Dendritic cell treated with granulocyte-macrophage colony-stimulating factor and Interleukin-4, amounts not matched to agents 40 ng/mL and 50 ng/mL, for 4 days (primary cell): ENCODE measurements at regions not wholly inside any gene's neighbourhood (a gene's known extent, or its start where the extent isn't known, plus 50 kb on each side); places are given as distances from the start of the nearest gene placed in this dataset.
"Not testable (repeated sequence)": the region's sequence is repeated elsewhere in the genome, so short reads cannot be mapped to it uniquely, and the experiment has no call there.

Experiments
- H3K27ac Mint-ChIP-seq: one replicate; pipeline ENCODE4 v1.8.0; 2022; ENCODE audit warnings: mild to moderate bottlenecking, mixed read lengths
- H3K27me3 Mint-ChIP-seq: one replicate; pipeline ENCODE4 v1.8.0; 2022; ENCODE audit warnings: mild to moderate bottlenecking, mixed read lengths
- H3K36me3 Mint-ChIP-seq: one replicate; pipeline ENCODE4 v1.8.0; 2022; ENCODE audit warnings: low read depth, mixed read lengths
- H3K4me1 Mint-ChIP-seq: one replicate; pipeline ENCODE4 v1.8.0; 2022; ENCODE audit warnings: low read depth, mixed read lengths
- H3K4me3 Mint-ChIP-seq: one replicate; pipeline ENCODE4 v1.8.0; 2022; ENCODE audit warnings: mild to moderate bottlenecking, moderate library complexity, mixed read lengths
- H3K9me3 Mint-ChIP-seq: one replicate; pipeline ENCODE4 v1.8.0; 2022; ENCODE audit warnings: mixed read lengths
- intact Hi-C: fragments of 100-400 bp; cut with micrococcal nuclease; formaldehyde crosslinking; loops from one replicate; pipeline ENCODE4 v1.15.0; 2022

- intact Hi-C loops: no loop called here
Measured at GRCh38 chr13:44796597-44797490, 192.4 kb downstream of the NUFIP1 start.

DNA sequence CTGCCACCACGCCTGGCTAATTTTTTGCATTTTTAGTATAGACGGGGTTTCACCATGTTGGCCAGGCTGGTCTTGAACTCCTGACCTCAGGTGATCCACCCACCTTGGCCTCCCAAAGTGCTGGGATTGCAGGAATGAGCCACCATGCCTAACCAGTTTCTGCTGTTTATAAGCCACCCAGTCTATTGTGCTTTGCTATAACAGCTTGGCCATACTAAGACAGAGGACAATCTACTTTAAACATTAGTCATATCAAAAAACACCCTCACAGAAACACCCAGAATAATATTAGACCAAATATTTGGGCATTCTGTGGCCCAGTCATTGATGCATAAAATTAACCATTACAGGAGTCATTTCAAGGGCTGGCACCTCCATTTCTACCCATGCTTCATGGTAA, 193.2 kb downstream of the NUFIP1 start:
- H3K36me3 Mint-ChIP-seq, H3K27me3 Mint-ChIP-seq, H3K27ac Mint-ChIP-seq, H3K4me3 Mint-ChIP-seq, H3K4me1 Mint-ChIP-seq, intact Hi-C loops: not testable (repeated sequence)
- H3K9me3 Mint-ChIP-seq: peaks cover 11% of the 10 kb centered on the region

More at GRCh38 chr13:44796597-44797490, 192.4 kb downstream of the NUFIP1 start:
- H3K27me3 Mint-ChIP-seq: no peaks in the 10 kb centered on the region
- H3K4me1 Mint-ChIP-seq: peaks cover 1% of the 10 kb centered on the region
- peaks cover 11% of the 10 kb centered on the region for H3K9me3 Mint-ChIP-seq
- no peaks in the 10 kb centered on the region for H3K36me3 Mint-ChIP-seq
- no peak overlapping the region for H3K4me3 Mint-ChIP-seq
- no peak overlapping the region for H3K27ac Mint-ChIP-seq

GRCh38 chr13:44795176-44795575, 194.1 kb downstream of the NUFIP1 start:
- Mint-ChIP-seq H3K4me1 (no peaks in the 10 kb centered on the region), H3K27me3 (no peaks in the 10 kb centered on the region), H3K27ac (no peak overlapping the region), H3K4me3 (no peak overlapping the region), H3K9me3 (peaks cover 11% of the 10 kb centered on the region), H3K36me3 (no peaks in the 10 kb centered on the region)
- intact Hi-C loops: no loop called here

- Mint-ChIP-seq H3K27me3 (peaks cover 2% of the 10 kb centered on the region), H3K9me3 (peaks cover 11% of the 10 kb centered on the region), H3K27ac (no peak overlapping the region), H3K4me1 (no peaks in the 10 kb centered on the region), H3K4me3 (no peak overlapping the region), H3K36me3 (no peaks in the 10 kb centered on the region)
- intact Hi-C loops: no loop called here
Measured at GRCh38 chr13:44792096-44792495, 197.2 kb downstream of the NUFIP1 start.

- peaks cover 5% of the 10 kb centered on the region for H3K4me1 Mint-ChIP-seq
- H3K36me3 Mint-ChIP-seq: no peaks in the 10 kb centered on the region
- peaks cover 2% of the 10 kb centered on the region for H3K27me3 Mint-ChIP-seq
- intact Hi-C loops: no loop called here
- H3K4me3 Mint-ChIP-seq: no peak overlapping the region
- peaks cover 11% of the 10 kb centered on the region for H3K9me3 Mint-ChIP-seq
- no peak overlapping the region for H3K27ac Mint-ChIP-seq
Measured at GRCh38 chr13:44790289-44790688, 199.0 kb downstream of the NUFIP1 start.

DNA sequence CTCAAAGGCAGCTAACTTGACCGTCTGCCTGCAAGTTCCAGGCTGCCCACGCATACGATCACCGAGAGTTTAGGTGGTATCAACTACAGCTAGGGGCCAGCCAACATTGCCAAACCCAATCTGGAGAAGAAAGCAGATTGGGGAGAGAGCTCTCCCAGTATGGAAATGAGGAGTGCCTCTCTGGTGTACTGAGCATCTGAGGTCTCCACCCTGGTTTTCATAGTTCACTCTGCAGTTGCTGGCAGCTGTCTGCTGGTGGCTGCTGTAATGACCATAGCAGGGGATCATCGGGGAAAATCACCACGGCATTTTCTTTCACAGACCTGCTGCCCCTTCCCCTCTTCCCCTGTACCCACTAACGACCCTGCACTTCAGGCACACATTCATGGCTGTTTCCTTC, 201.7 kb downstream of the NUFIP1 start:
- Mint-ChIP-seq H3K4me3 (no peak overlapping the region), H3K27me3 (peaks cover 2% of the 10 kb centered on the region), H3K9me3 (no peaks in the 10 kb centered on the region), H3K36me3 (no peaks in the 10 kb centered on the region), H3K27ac (no peak overlapping the region), H3K4me1 (peaks cover 5% of the 10 kb centered on the region)
- intact Hi-C loops: no loop called here

DNA sequence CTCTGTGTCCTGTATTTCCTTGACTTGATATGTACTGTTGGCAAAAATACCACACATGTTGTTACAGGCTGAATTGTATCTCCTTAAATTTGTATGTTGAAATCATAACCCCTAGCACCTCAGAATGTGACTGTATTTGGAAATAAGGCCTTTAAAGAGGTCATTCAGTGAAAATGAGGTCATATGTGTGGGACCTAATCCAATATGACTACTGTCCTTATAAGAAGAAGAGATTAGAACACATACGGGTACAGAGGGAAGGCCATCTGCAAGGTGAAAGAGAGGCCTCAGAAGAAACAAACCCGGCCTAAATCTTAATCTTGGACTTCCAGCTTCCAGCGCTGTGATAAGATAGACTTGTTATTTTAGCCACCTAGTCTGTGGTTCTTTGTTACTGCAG, 202.5 kb downstream of the NUFIP1 start:
- Mint-ChIP-seq H3K36me3 (no peaks in the 10 kb centered on the region), H3K27me3 (peaks cover 2% of the 10 kb centered on the region), H3K27ac (no peak overlapping the region), H3K9me3 (no peaks in the 10 kb centered on the region), H3K4me1 (peaks cover 5% of the 10 kb centered on the region), H3K4me3 (no peak overlapping the region)
- intact Hi-C loops: no loop called here

GRCh38 chr13:44785401-44785800, 203.9 kb downstream of the NUFIP1 start:
- peaks cover 5% of the 10 kb centered on the region for H3K4me1 Mint-ChIP-seq
- intact Hi-C loops: no loop called here
- no peak overlapping the region for H3K27ac Mint-ChIP-seq
- no peaks in the 10 kb centered on the region for H3K36me3 Mint-ChIP-seq
- no peaks in the 10 kb centered on the region for H3K9me3 Mint-ChIP-seq
- no peak overlapping the region for H3K4me3 Mint-ChIP-seq
- peaks cover 4% of the 10 kb centered on the region for H3K27me3 Mint-ChIP-seq

GRCh38 chr13:44784708-44785080, 204.6 kb downstream of the NUFIP1 start:
- no peak overlapping the region for H3K27ac Mint-ChIP-seq
- H3K9me3 Mint-ChIP-seq: no peaks in the 10 kb centered on the region
- peaks cover 5% of the 10 kb centered on the region for H3K4me1 Mint-ChIP-seq
- H3K36me3 Mint-ChIP-seq: no peaks in the 10 kb centered on the region
- H3K4me3 Mint-ChIP-seq: no peak overlapping the region
- H3K27me3 Mint-ChIP-seq: peaks cover 4% of the 10 kb centered on the region
- intact Hi-C loops: no loop called here

DNA sequence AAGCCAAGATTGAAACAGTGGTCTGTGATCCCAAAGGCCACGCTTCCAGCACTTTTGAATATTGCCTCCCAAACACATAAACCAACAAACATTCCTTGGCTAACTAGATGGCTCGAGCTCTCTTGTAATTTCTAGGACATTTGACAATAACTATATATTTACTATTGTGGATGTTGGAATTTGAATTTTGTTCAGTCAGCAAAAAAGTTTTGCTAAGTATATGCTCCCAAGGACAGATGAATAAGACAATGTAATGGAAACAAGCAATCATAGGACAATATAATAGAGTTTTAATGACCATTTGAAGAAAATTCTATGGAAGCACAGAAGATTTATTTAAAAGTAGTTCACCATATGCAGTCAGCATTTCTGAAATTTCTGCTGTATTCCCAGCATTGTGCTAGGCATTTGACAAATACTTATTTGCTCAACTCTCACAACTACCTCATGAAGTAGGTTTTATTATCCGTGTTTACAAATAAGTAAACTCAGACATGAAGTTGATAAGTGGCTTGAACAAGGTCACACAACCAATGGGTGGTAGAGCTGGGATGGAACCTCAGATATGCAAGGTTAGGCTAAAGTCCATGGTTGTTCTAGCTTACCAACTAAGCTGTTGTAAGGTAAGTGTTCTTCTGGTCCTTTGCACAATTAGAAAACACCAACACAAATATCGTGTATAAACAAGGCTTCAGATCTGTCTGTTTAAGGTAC, 205.1 kb downstream of the NUFIP1 start:
- H3K36me3 Mint-ChIP-seq: no peaks in the 10 kb centered on the region
- H3K4me1 Mint-ChIP-seq: peaks cover 5% of the 10 kb centered on the region
- H3K27ac Mint-ChIP-seq: no peak overlapping the region

GRCh38 chr13:44780591-44781280, 204.6 kb upstream of the TSC22D1 start:
- Mint-ChIP-seq H3K9me3 (no peaks in the 10 kb centered on the region), H3K27ac (no peak overlapping the region), H3K4me3 (no peak overlapping the region), H3K36me3 (no peaks in the 10 kb centered on the region), H3K27me3 (peaks cover 4% of the 10 kb centered on the region), H3K4me1 (no peaks in the 10 kb centered on the region)
- intact Hi-C loops: no loop called here

More for the DNA sequence above, 205.1 kb downstream of the NUFIP1 start:
- Mint-ChIP-seq H3K4me3 (no peak overlapping the region), H3K9me3 (no peaks in the 10 kb centered on the region), H3K27me3 (peaks cover 4% of the 10 kb centered on the region)
- intact Hi-C loops: no loop called here

GRCh38 chr13:44778761-44779484, 202.8 kb upstream of the TSC22D1 start:
- no peak overlapping the region for H3K4me3 Mint-ChIP-seq

DNA sequence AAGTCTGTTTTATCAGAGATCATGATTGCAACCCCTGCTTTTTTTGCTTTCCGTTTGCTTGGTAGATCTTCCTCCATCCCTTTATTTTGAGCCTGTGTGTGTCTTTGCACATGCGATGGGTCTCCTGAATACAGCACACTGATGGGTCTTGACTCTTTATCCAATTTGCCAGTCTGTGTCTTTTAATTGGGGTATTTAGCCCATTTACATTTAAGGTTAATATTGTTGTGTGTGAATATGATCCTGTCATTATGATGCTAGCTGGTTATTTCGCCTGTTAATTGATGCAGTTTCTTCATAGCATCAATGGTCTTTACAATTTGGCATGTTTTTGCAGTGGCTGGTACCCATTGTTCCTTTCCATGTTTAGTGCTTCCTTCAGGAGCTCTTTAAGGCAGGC, 199.2 kb upstream of the TSC22D1 start:
- H3K4me3 Mint-ChIP-seq, H3K4me1 Mint-ChIP-seq, H3K27ac Mint-ChIP-seq, H3K9me3 Mint-ChIP-seq, H3K36me3 Mint-ChIP-seq, intact Hi-C loops, H3K27me3 Mint-ChIP-seq: not testable (repeated sequence)

More at GRCh38 chr13:44778761-44779484, 202.8 kb upstream of the TSC22D1 start:
- Mint-ChIP-seq H3K9me3 (no peaks in the 10 kb centered on the region), H3K27me3 (peaks cover 4% of the 10 kb centered on the region), H3K27ac (no peak overlapping the region), H3K4me1 (no peaks in the 10 kb centered on the region), H3K36me3 (no peaks in the 10 kb centered on the region)
- intact Hi-C loops: no loop called here
